ENCODE measurements at regions not wholly inside any gene's neighbourhood (a gene's known extent, or its start where the extent isn't known, plus 50 kb on each side); places are given as distances from the start of the nearest gene placed in this dataset.
"Not testable (repeated sequence)": the region's sequence is repeated elsewhere in the genome, so short reads cannot be mapped to it uniquely, and the experiment has no call there.

GRCh38 chr5:3341446-3342240 is 254.0 kb upstream of the IRX1 start:
- no peak for DNase-seq

DNA sequence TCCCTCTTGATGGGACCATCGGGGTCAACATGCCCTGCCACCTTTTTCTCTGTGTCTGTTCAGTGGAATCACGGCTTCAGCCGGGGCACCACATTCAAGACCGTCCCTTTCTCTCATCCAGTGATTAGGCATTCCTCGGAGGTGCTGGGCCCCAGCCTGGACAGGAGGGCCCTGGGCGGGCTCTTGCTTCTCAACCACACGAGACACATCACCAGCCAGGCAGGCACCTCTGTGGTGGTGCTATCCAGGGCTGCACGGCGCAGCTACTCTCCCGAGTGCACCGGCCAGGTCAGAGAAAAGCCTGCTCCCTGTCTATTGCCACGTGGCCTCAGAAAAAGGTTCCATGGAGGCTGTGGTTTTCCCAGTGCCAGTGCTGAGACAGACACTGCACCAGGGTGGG is 255.2 kb upstream of the IRX1 start:
- no peak for DNase-seq

GRCh38 chr5:3339798-3340115 is 255.9 kb upstream of the IRX1 start:
- no peak for DNase-seq

GRCh38 chr5:3339092-3339797 is 256.4 kb upstream of the IRX1 start:
- no peak for DNase-seq

GRCh38 chr5:3337812-3338541 is 257.7 kb upstream of the IRX1 start:
- no peak for DNase-seq

- no peak for DNase-seq
Observed at GRCh38 chr5:3336666-3337065, 259.0 kb upstream of the IRX1 start.

GRCh38 chr5:3335301-3335700 is 260.3 kb upstream of the IRX1 start:
- DNase-seq = no peak

DNA sequence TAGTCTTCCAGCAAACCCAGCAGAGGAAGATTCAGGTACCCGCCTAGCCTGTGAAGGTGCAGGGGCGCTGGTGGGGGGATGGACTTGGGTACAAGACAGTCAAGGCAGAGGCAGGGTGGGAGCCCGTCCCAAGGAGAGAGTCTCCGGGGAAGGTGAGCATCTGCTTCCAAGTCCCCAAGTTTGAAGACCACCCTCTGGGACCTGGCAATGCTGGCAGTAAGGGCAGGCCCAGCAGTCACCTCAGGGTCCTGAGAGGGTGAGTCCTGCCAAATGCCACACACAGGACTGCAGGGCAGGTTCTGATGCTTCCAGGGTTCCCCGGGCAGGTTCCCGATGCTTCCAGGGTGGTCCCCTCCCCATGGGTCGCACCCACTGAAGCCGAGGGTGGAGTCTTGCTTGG is 261.8 kb upstream of the IRX1 start:
- DNase-seq = no peak

DNA sequence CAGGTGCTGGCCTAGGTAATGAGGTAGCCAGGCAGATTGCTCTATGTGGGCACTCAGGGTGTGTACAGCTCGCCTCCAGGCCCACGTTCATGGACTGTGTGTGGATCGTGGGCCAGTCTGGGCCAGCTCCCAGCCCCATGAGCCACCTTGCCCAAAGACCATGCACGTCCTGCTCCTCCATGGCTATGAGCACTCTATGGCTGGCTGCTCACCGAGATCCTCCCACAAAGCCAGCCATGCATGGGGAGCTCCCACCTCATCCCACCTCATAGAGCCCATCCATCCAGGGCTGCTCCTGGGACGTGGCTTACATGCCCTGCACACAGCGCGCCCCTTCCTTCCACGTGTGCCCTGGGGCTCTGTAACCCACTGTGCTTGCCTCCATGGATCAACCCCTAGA is 262.5 kb upstream of the IRX1 start:
- DNase-seq = no peak

DNA sequence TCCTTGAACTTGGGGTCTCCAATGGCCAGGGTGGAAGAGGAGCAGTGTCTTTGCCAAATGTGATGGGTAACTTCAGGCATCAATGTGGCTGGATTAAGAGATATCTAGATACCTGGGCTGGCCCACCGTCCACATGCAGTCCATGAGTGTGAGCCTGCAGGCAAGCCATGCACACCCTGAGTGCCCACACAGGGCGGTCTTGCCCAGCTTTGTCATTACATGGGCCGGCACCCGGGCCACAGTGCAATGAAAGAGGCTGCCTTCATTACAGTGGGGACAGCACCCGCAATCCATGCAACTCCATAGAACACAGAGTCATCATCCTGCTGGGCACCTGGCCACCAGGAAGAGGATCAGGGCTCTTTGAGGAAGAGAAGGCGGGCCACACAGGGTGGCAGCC is 263.8 kb upstream of the IRX1 start:
- no peak for DNase-seq

- no peak for DNase-seq
Observed at GRCh38 chr5:3330442-3330841, 265.2 kb upstream of the IRX1 start.

DNA sequence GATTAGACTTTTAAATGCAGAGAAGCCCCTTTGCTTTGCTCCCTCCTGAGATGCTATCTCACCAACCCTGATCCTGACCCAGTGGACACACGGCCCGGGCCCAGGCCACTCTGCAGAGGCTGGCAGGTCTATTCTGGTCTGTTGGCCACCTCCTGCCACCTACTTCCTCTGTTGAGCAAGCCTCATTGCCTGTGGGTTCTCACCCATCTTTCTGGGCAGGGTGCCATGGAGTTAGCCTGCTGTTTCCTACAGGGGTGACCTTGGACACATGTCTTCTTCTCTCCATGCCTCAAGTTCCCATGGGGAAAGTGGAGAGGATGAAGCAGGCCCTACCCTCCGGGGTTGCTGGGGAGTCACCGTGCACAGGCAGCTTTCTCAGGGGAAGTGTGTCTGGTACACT is 266.2 kb upstream of the IRX1 start:
- no peak for DNase-seq

DNA sequence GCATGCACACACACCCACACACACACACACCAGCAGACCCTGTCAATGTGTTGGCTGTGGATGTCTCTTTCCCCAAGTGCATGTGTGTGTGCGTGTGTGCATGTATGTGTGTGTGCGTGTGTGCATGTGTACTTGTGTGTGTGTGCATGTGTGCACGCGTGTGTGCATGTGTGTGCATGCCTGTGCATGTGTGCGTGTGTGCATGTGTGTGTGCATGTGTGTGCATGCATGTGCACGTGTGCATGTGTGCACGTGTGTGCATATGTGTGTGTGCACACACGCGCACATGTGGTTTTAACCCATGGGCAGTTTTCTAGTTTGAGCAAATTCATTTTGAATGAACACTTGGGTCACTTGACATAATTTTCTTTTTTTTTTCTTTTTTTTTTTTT is 268.8 kb upstream of the IRX1 start:
- no peak for DNase-seq

DNA sequence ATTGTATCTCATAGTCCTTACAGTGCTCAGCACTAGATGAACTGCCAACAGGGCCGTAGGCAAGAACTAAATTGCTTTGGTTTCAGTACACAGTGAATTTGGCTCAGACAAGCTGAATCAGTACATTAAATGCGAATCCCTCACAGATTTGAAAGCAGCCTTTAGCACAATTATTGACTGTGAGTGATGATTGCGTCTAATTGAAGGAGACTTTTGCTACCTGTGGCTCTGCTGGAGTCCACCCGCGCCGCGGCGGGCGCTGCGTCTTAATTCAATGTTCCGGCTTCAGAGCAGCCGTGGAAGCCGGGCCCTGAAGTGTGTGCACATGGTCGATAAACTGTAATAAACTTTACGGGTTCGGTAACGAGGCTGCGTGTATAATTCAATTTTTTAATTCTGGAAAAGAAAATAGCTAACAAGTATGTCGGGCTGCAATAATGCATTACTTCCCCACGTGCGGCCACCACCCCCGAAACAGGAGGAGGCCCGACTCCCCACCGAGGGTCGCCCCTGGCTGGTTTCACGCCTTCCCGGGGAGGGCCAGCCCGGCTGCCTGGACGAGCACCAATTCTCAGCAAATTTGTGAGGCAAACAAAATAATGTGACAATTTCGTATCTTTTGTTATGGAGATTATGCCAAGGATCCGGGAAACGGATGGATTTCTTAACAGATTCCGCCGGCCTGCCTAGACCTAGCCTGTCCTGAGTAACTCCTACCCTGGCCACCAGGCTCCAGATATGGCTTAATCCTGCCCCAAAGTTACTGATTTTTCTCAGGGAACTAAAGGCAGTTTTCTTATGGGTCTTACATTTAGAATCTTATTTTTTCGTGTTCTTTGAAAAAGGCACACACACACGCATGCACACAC is 269.4 kb upstream of the IRX1 start:
- DNase-seq = no peak

GRCh38 chr5:3325201-3325971 is 270.2 kb upstream of the IRX1 start:
- DNase-seq = no peak

DNA sequence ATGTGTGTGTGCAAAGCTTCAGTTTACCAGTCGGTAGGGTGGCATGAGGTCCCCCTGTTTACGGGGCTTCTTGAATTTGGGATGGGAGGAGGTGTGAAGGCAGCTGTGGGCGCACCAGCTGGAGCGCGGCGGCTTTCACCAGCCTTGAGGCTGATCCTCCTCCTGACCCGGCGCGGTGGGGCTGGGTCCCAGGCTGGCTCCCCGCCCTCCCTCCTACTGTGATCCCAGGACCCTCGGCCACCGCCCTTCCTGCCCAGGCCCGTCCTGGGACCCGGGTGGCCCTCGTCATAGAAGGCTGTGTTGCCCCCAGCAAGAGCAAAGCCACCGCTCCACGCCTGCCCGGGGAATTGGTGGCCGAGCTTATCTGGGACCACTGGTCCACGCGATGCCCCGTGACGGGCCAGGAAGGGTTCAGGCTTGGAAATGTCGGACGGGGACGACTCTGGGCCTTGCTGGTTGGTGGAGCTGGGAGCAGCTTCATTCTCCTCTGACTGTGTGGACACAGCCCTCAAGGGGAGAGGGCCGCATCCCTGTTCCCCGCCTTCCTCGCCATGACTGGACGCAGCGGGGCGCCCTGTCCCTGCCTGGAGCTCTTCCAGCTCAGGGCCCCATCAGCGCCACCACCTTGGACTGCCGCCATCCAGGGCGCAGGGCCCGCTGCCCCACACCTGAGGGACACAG is 271.1 kb upstream of the IRX1 start:
- DNase-seq = no peak

GRCh38 chr5:3323966-3324365 is 271.7 kb upstream of the IRX1 start:
- not testable (repeated sequence) for DNase-seq

GRCh38 chr5:3323144-3323543 is 272.5 kb upstream of the IRX1 start:
- no peak for DNase-seq

- DNase-seq = no peak
Observed at GRCh38 chr5:3322642-3323041, 273.0 kb upstream of the IRX1 start.

- no peak for DNase-seq
Observed at GRCh38 chr5:3321923-3322322, 273.7 kb upstream of the IRX1 start.

DNA sequence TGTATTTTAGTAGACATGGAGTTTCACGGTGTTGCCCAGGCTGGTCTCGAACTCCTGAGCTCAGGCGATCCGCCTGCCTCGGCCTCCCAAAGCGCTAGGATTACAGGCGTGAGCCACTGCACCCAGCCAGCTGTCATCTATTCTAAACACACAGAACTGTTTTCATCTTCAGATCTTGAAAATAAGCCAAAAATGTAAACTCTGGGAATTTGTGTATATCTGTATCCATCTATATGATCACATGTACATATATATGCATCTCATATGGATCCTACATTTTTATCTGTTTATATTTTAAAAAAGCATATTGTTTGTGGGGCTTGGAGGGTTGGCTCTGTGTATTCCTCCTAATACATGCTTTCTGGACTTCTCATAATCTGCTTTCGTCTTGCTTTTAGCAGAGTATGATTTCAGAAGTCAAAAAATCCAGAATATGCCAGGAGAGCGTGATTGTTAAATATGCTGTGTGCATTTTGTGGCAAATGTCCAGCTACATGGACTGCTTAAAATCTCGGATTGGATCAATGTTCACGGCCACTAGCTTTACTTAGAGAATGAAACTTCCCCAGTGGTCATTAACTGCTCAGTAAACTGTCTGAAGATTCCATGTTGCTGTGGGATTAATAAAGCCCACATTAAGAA is 274.4 kb upstream of the IRX1 start:
- DNase-seq = no peak

Data from occipital lobe (tissue), 1 donor.